ENCODE measurements at regions not wholly inside any gene's neighbourhood (a gene's known extent, or its start where the extent isn't known, plus 50 kb on each side); places are given as distances from the start of the nearest gene placed in this dataset.

- H2BK120ac ChIP-seq (ENCODE audit: low read depth, low read length) = no peak overlapping the region
- H3K23ac ChIP-seq (ENCODE audit: low read depth, low read length) = no peak overlapping the region
- H2BK20ac ChIP-seq (ENCODE audit: low read depth, low read length) = no peak overlapping the region
- H2BK15ac ChIP-seq (ENCODE audit: low read depth, low read length) = no peak overlapping the region
- no peak overlapping the region for H3K18ac ChIP-seq (ENCODE audit: low read depth, low read length)
- in situ Hi-C loops (cut with MboI; ENCODE audit: low sequenced_read_pairs) = no loop called here
- H4K20me1 ChIP-seq (ENCODE audit: insufficient read depth, low read length) = no peaks in the 10 kb centered on the region
- no peaks in the 10 kb centered on the region for H3K9me1 ChIP-seq (ENCODE audit: insufficient read depth, low read length)
- no peak overlapping the region for H3K4me2 ChIP-seq (ENCODE audit: low read depth, low read length)
- H4K91ac ChIP-seq (ENCODE audit: insufficient read depth, low read depth, low read length) = no peak overlapping the region
- dilution Hi-C loops (cut with HindIII; ENCODE audit: low sequenced_read_pairs, unreplicated experiment) = no loop called here
- H4K8ac ChIP-seq (ENCODE audit: low read depth in 2 of 2, low read length in 2 of 2) = no peak overlapping the region
- H2AK9ac ChIP-seq (replicated peaks; ENCODE audit: low read depth, low read length, poor library complexity) = no peak overlapping the region
- no peaks in the 10 kb centered on the region for H3K9me3 ChIP-seq (ENCODE audit: control insufficient read depth, insufficient read depth, low read length)
- H3K14ac ChIP-seq (replicated peaks; ENCODE audit: low read depth, low read length) = no peak overlapping the region
- H3K9ac ChIP-seq (ENCODE audit: low read depth, low read length) = no peak overlapping the region
- no peak overlapping the region for H3K56ac ChIP-seq (ENCODE audit: extremely low read depth, insufficient read depth, low read length)
- no peaks in the 10 kb centered on the region for H3K79me1 ChIP-seq (ENCODE audit: low read depth in 1 of 2, low read length in 2 of 2)
- no peak for TF ChIP-seq NFE2L2 (IDR thresholded peaks at IDR 0.05; ENCODE audit: low read depth, low read length)
- TF ChIP-seq BHLHE40 (IDR thresholded peaks at IDR 0.05; ENCODE audit: low read depth, low read length) = no peak
- TF ChIP-seq ELK1 (IDR thresholded peaks at IDR 0.05; ENCODE audit: borderline replicate concordance, low read depth, low read length) = no peak
- no peak for TF ChIP-seq RFX5 (IDR thresholded peaks at IDR 0.05; ENCODE audit: low read depth, low read length)
- TF ChIP-seq CTCF (conservative IDR thresholded peaks at IDR 0.05; ENCODE audit: low read depth, low read length) = no peak
- TF ChIP-seq FOS (IDR thresholded peaks at IDR 0.05; ENCODE audit: low read depth, low read length) = no peak
- TF ChIP-seq RCOR1 (IDR thresholded peaks at IDR 0.05; ENCODE audit: insufficient replicate concordance, low read length) = no peak
- no peak for TF ChIP-seq USF2 (IDR thresholded peaks at IDR 0.05; ENCODE audit: low read depth, low read length)
- no peak for TF ChIP-seq CEBPB (IDR thresholded peaks at IDR 0.05; ENCODE audit: low read depth, low read length)
- no peak for TF ChIP-seq RAD21 (IDR thresholded peaks at IDR 0.05; ENCODE audit: low read length)
- TF ChIP-seq CHD1 (IDR thresholded peaks at IDR 0.05; ENCODE audit: low read depth, low read length) = no peak
- TF ChIP-seq MAFK (IDR thresholded peaks at IDR 0.05; ENCODE audit: low read depth, low read length) = no peak
- no peak for TF ChIP-seq SMC3 (IDR thresholded peaks at IDR 0.05; ENCODE audit: low read depth, low read length)
- TF ChIP-seq MAZ (IDR thresholded peaks at IDR 0.05; ENCODE audit: borderline replicate concordance, low read depth, low read length) = no peak
- TF ChIP-seq POLR2A (IDR thresholded peaks at IDR 0.05; ENCODE audit: low read depth, low read length) = no peak
- TF ChIP-seq MXI1 (IDR thresholded peaks at IDR 0.05; ENCODE audit: borderline replicate concordance, low read depth, low read length) = no peak
- no peak for ATAC-seq (ENCODE audit: low read depth)
- H3K27ac ChIP-seq (ENCODE audit: insufficient read depth, low read length) = no peak overlapping the region
- H3K4ac ChIP-seq (ENCODE audit: low read depth, low read length) = no peak overlapping the region
- H3K4me1 ChIP-seq (ENCODE audit: control insufficient read depth, insufficient read depth, low read length) = no peaks in the 10 kb centered on the region
- no peak for DNase-seq
- H3K4me3 ChIP-seq (ENCODE audit: insufficient read depth, low read depth, low read length) = no peak overlapping the region
- WGBS, 2 experiments (ENCODE audit: extremely low coverage in 2 of 2, insufficient read length in 1 of 2) = no CpG with 5 or more reads among the region's 3 CpGs
- intact Hi-C loops (cut with micrococcal nuclease) = no loop called here
- CTCF ChIA-PET = no interaction called here
- BruUV-seq (replicated peaks) = no TSS peak
- H2AFZ ChIP-seq (replicated peaks; ENCODE audit: low read length, poor library complexity) = no peak overlapping the region
- no peaks in the 10 kb centered on the region for H3K36me3 ChIP-seq (ENCODE audit: control insufficient read depth, insufficient read depth, low read length)
- POLR2A ChIA-PET (ENCODE audit: unreplicated experiment) = no interaction called here
- H4K5ac ChIP-seq (ENCODE audit: low read depth, low read length) = no peak overlapping the region
- H2BK5ac ChIP-seq (ENCODE audit: low read depth, low read length, poor library complexity, severe bottlenecking) = no peak overlapping the region
- peaks cover 20% of the 10 kb centered on the region for H3K27me3 ChIP-seq (ENCODE audit: control insufficient read depth, insufficient read depth, low read length)
- no peak overlapping the region for H2AK5ac ChIP-seq (ENCODE audit: low read depth, low read length)
Observed at GRCh38 chr15:69616558-69616957, 163.9 kb downstream of the RPLP1 start.
